HCT116 (cell line): ENCODE measurements at regions not wholly inside any gene's neighbourhood (a gene's known extent, or its start where the extent isn't known, plus 50 kb on each side); places are given as distances from the start of the nearest gene placed in this dataset.

ENCODE experiments used
- ATAC-seq: fragments of 200-7000 bp; cut with Tn5 transposase; 2 replicates; pipeline ENCODE4 v1.9.1; 2020; ENCODE audit warnings: mild to moderate bottlenecking, moderate library complexity
- BruUV-seq: library from RNA; stranded (reverse); fragments of 400-500 nt; replicated peaks from 2 replicates; lab custom pipeline; 2021; lab: Mats Ljungman, UMichigan
- CTCF ChIA-PET: fragments of 300-600 bp; sonication (Branson Sonifier 250); formaldehyde crosslinking; loops from one replicate; lab custom pipeline; 2021; ENCODE audit warnings: antibody characterized with exemption; lab: Charles Lee
- POLR2A ChIA-PET: fragments of 300-600, 350-600 bp; sonication (Branson Sonifier 250); formaldehyde crosslinking; loops from one replicate; lab custom pipeline; 2021; ENCODE audit warnings: antibody characterized with exemption; lab: Charles Lee
- RAD21 ChIA-PET, 2 experiments: fragments of 300-600 bp; sonication (Branson Sonifier 250); formaldehyde crosslinking; loops; one replicate each; lab custom pipeline; 2023; ENCODE audit warnings: low total read pairs in 2 of 2; ENCODE audit not compliant: uncharacterized antibody in 2 of 2, unreplicated experiment in 2 of 2, low non-redundant PET in 1 of 2; lab: Charles Lee
- DNase-seq: peaks from one replicate; pipeline ENCODE4 v3.0.0-alpha.2; 2010; ENCODE audit warnings: low read depth, low spot score
- H2AFZ ChIP-seq: fragments of 200-600 bp; shearing (Covaris generic), sonication (generic); 2 replicates; pipeline ENCODE4 v1.6.1; 2017; ENCODE audit warnings: low read depth, mixed run types, mixed read lengths, antibody characterized with exemption, low read length; ENCODE audit not compliant: poor library complexity, severe bottlenecking
- H3K27ac ChIP-seq: 2 replicates; pipeline ENCODE4 v1.5.1; 2012; ENCODE audit warnings: low read depth, low read length
- H3K27me3 ChIP-seq: fragments of 200-600 bp; sonication (generic); 2 replicates; pipeline ENCODE4 v1.6.1; 2016; ENCODE audit warnings: mixed run types, low read length, mixed read lengths; ENCODE audit not compliant: insufficient read depth
- H3K36me3 ChIP-seq, 2 experiments: fragments of 200-500 bp in 1 of 2; fragments of 200-600 bp in 1 of 2; sonication (Bioruptor generic) in 1 of 2; sonication (generic) in 1 of 2; 2 replicates each; pipeline versions ENCODE4 v1.5.1 to v1.6.1; 2014 to 2016; ENCODE audit warnings: low read length in 2 of 2, inconsistent platforms in 1 of 2, mixed read lengths in 1 of 2, mixed run types in 1 of 2; ENCODE audit not compliant: insufficient read depth in 2 of 2, control insufficient read depth in 1 of 2
- H3K4me1 ChIP-seq, 2 experiments: fragments of 200-600 bp in 1 of 2; sonication (generic) in 1 of 2; 2 replicates each; pipeline versions ENCODE4 v1.5.1 to v1.6.1; 2012 to 2017; ENCODE audit warnings: low read length in 2 of 2, inconsistent platforms in 1 of 2, mild to moderate bottlenecking in 1 of 2, mixed read lengths in 1 of 2, mixed run types in 1 of 2, moderate library complexity in 1 of 2; ENCODE audit not compliant: insufficient read depth in 2 of 2, control insufficient read depth in 1 of 2
- H3K4me2 ChIP-seq: fragments of 200-600 bp; sonication (generic); 2 replicates; pipeline ENCODE4 v1.6.1; 2017; ENCODE audit warnings: mixed run types, low read length, mixed read lengths
- H3K4me3 ChIP-seq, 2 experiments: fragments of 200-600 bp in 1 of 2; sonication (generic) in 1 of 2; replicated peaks in 1 of 2; 2 replicates each; pipeline ENCODE4 v1.5.1; 2011 to 2016; ENCODE audit warnings: low read length in 2 of 2, control low read depth in 1 of 2, low read depth in 1 of 2, mild to moderate bottlenecking in 1 of 2, mixed read lengths in 1 of 2, mixed run types in 1 of 2
- H3K79me2 ChIP-seq: fragments of 200-600 bp; sonication (generic); 2 replicates; pipeline ENCODE4 v1.6.1; 2017; ENCODE audit warnings: mild to moderate bottlenecking, mixed run types, low read length, moderate library complexity, mixed read lengths; ENCODE audit not compliant: insufficient read depth
- H3K9ac ChIP-seq: fragments of 200-600 bp; sonication (generic); 2 replicates; pipeline ENCODE4 v1.6.1; 2016; ENCODE audit warnings: low read length, mixed read lengths
- H3K9me2 ChIP-seq: fragments of 200-600 bp; sonication (generic), shearing (Covaris generic); 2 replicates; pipeline ENCODE4 v1.6.1; 2017; ENCODE audit warnings: mixed run types, mild to moderate bottlenecking, moderate library complexity; ENCODE audit not compliant: insufficient read depth
- H3K9me3 ChIP-seq, 2 experiments: fragments of 200-500 bp in 1 of 2; fragments of 200-600 bp in 1 of 2; sonication (Bioruptor generic) in 1 of 2; sonication (generic) in 1 of 2; 2 replicates each; pipeline ENCODE4 v1.6.1; 2014 to 2017; ENCODE audit warnings: low read length in 2 of 2, mixed read lengths in 2 of 2, inconsistent platforms in 1 of 2, low read depth in 1 of 2, mild to moderate bottlenecking in 1 of 2, mixed run types in 1 of 2, moderate library complexity in 1 of 2; ENCODE audit not compliant: control insufficient read depth in 1 of 2, insufficient read depth in 1 of 2
- H4K20me1 ChIP-seq: fragments of 200-600 bp; sonication (generic), shearing (Covaris generic); 2 replicates; pipeline ENCODE4 v1.6.1; 2017; ENCODE audit warnings: mixed run types, mild to moderate bottlenecking, moderate library complexity; ENCODE audit not compliant: insufficient read depth
- EZH2 ChIP-seq: fragments of 200-600 bp; sonication (generic); IDR thresholded peaks from 2 replicates; pipeline ENCODE4 v1.6.1; 2017; ENCODE audit warnings: antibody characterized with exemption, mixed run types
- EZH2phosphoT487 ChIP-seq: fragments of 200-600 bp; IDR thresholded peaks from 2 replicates; pipeline ENCODE4 v1.6.1; 2018; ENCODE audit warnings: antibody characterized with exemption, borderline replicate concordance
- JUND ChIP-seq: IDR thresholded peaks from 2 replicates; pipeline ENCODE4 v1.6.1; 2012
- SIN3A ChIP-seq: IDR thresholded peaks from 2 replicates; pipeline ENCODE4 v1.6.1; 2012; ENCODE audit warnings: low read depth
- ZFX ChIP-seq: fragments of 450-650 bp; IDR thresholded peaks from 2 replicates; pipeline ENCODE4 v1.6.1; 2017
- ZNF274 ChIP-seq: fragments of 200-500 bp; sonication (Bioruptor generic); IDR thresholded peaks from 2 replicates; pipeline ENCODE4 v1.6.1; 2014; ENCODE audit warnings: mild to moderate bottlenecking, low read depth, low read length, inconsistent platforms
- intact Hi-C: fragments of 100-400 bp; cut with micrococcal nuclease; formaldehyde crosslinking; loops from 2 replicates; pipeline ENCODE4 v1.10.0; 2022
- TF ChIP-seq, protein P1 (sequence below): IDR thresholded peaks from 2 replicates; pipeline ENCODE4 v1.6.1; 2011; ENCODE audit warnings: mild to moderate bottlenecking, low read length, moderate library complexity; ENCODE audit not compliant: insufficient replicate concordance; ENCODE audit errors: extremely low read depth

DNA sequence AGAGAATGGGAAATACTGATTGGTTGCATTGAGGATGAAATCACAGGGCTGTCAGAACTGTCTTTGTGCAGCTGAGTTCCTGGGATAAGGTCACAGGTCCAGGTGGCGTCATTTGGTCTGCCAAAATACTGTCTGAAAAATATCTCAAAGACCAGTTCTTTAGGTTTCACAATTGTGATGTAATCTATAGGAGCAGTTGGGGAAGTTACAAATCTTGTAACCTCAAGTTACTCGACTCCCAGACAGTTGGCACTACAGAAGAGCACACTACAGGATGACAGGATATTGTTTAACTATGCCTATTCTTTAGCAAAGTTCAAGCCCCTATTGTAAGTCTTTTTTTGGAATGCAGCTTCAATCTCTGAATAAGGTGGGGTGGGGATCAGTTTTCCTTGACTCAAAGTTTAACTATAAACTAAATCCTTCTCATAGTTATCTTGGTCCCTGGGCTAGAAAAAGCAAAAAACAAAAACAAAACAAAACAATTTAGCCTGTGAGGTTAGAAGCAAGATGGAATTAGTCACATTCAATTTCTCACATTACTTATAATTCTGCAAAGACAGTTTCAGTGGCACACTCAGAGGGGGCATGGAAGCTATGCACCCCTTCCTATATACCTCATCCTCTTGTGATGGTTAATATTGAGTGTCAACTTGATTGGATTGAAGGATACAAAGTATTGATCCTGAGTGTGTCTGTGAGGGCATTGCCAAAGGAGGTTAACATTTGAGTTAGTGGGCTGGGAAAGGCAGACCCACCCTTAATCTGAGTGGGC lies 276.0 kb downstream of the AUH start:
- ChIA-PET POLR2A (no interaction called here), CTCF (no interaction called here), RAD21 (no interaction called here)
- Histone ChIP-seq H3K9ac (no peak overlapping the region), H3K36me3 (no peaks in the 10 kb centered on the region), H3K27ac (no peak overlapping the region), H3K79me2 (no peaks in the 10 kb centered on the region), H3K4me2 (no peak overlapping the region), H3K4me1 (no peaks in the 10 kb centered on the region), H4K20me1 (no peaks in the 10 kb centered on the region), H3K9me2 (no peaks in the 10 kb centered on the region), H2AFZ (no peak overlapping the region), H3K4me3 (no peak overlapping the region), H3K27me3 (no peaks in the 10 kb centered on the region), H3K9me3 (no peaks in the 10 kb centered on the region)
- TF ChIP-seq ZFX (no peak), JUND (no peak), ZNF274 (no peak)
- ATAC-seq: no peak
- DNase-seq: no peak
- no TSS peak for BruUV-seq
- intact Hi-C loops: no loop called here

GRCh38 chr9:91086657-91087461 lies 274.9 kb downstream of the AUH start:
- Histone ChIP-seq H4K20me1 (no peaks in the 10 kb centered on the region), H3K4me2 (no peak overlapping the region), H3K9me2 (no peaks in the 10 kb centered on the region), H3K4me1 (no peaks in the 10 kb centered on the region), H3K4me3 (no peak overlapping the region), H3K9me3 (no peaks in the 10 kb centered on the region), H3K27me3 (no peaks in the 10 kb centered on the region)
- BruUV-seq: no TSS peak
- CTCF ChIA-PET: no interaction called here
- RAD21 ChIA-PET: no interaction called here
- DNase-seq: no peak
- intact Hi-C loops: no loop called here
- ATAC-seq: no peak
- no peak for TF ChIP-seq SIN3A
- TF ChIP-seq JUND: no peak
- no peak for TF ChIP-seq EZH2
- TF ChIP-seq, protein P1, sequence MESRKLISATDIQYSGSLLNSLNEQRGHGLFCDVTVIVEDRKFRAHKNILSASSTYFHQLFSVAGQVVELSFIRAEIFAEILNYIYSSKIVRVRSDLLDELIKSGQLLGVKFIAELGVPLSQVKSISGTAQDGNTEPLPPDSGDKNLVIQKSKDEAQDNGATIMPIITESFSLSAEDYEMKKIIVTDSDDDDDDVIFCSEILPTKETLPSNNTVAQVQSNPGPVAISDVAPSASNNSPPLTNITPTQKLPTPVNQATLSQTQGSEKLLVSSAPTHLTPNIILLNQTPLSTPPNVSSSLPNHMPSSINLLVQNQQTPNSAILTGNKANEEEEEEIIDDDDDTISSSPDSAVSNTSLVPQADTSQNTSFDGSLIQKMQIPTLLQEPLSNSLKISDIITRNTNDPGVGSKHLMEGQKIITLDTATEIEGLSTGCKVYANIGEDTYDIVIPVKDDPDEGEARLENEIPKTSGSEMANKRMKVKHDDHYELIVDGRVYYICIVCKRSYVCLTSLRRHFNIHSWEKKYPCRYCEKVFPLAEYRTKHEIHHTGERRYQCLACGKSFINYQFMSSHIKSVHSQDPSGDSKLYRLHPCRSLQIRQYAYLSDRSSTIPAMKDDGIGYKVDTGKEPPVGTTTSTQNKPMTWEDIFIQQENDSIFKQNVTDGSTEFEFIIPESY: no peak
- no peak for TF ChIP-seq EZH2phosphoT487
- TF ChIP-seq, all 23 proteins: peak for 0
- Histone ChIP-seq H3K27ac (no peak overlapping the region), H3K9ac (no peak overlapping the region), H2AFZ (no peak overlapping the region), H3K79me2 (no peaks in the 10 kb centered on the region), H3K36me3 (no peaks in the 10 kb centered on the region)
- POLR2A ChIA-PET: no interaction called here
